Hippocampal formation (tissue), 2 donors: ENCODE measurements at regions not wholly inside any gene's neighbourhood (a gene's known extent, or its start where the extent isn't known, plus 50 kb on each side); places are given as distances from the start of the nearest gene placed in this dataset.

Source experiments
- DNase-seq, 2 donors: peaks; one replicate each; lab custom pipeline; 2025; lab: John Stamatoyannopoulos, UW

GRCh38 chr4:104677116-104677515 lies 182.4 kb upstream of the CXXC4 start:
- no peak for DNase-seq

- DNase-seq: no peak
Observed at GRCh38 chr4:104682311-104682710, 187.6 kb upstream of the CXXC4 start.

- DNase-seq: no peak
Observed at GRCh38 chr4:104693601-104694201, 199.0 kb upstream of the CXXC4 start.

- DNase-seq: no peak
Observed at GRCh38 chr4:104716584-104716983, 221.9 kb upstream of the CXXC4 start.

GRCh38 chr4:104719539-104720230 lies 225.0 kb upstream of the CXXC4 start:
- DNase-seq: no peak

GRCh38 chr4:104722467-104722866 lies 227.8 kb upstream of the CXXC4 start:
- no peak for DNase-seq

- DNase-seq: no peak
Observed at GRCh38 chr4:104726002-104726401, 231.3 kb upstream of the CXXC4 start.

- no peak for DNase-seq
Observed at GRCh38 chr4:104727643-104728042, 232.9 kb upstream of the CXXC4 start.

GRCh38 chr4:104728380-104729122 lies 233.9 kb upstream of the CXXC4 start:
- DNase-seq: no peak

- no peak for DNase-seq
Observed at GRCh38 chr4:104732766-104733165, 238.1 kb upstream of the CXXC4 start.

GRCh38 chr4:104735174-104735573 lies 240.5 kb upstream of the CXXC4 start:
- DNase-seq: no peak

- DNase-seq: no peak
Observed at GRCh38 chr4:104740161-104740560, 245.5 kb upstream of the CXXC4 start.

GRCh38 chr4:104743215-104743653 lies 248.5 kb upstream of the CXXC4 start:
- DNase-seq: no peak

- no peak for DNase-seq
Observed at GRCh38 chr4:104747635-104748034, 252.9 kb upstream of the CXXC4 start.

GRCh38 chr4:104749062-104749461 lies 254.4 kb upstream of the CXXC4 start:
- DNase-seq: no peak

- no peak for DNase-seq
Observed at GRCh38 chr4:104750008-104750407, 255.3 kb upstream of the CXXC4 start.

GRCh38 chr4:104751468-104751867 lies 256.8 kb upstream of the CXXC4 start:
- DNase-seq: no peak

- no peak for DNase-seq
Observed at GRCh38 chr4:104752337-104752736, 257.6 kb upstream of the CXXC4 start.

- no peak for DNase-seq
Observed at GRCh38 chr4:104756837-104757236, 262.1 kb upstream of the CXXC4 start.

- no peak for DNase-seq
Observed at GRCh38 chr4:104758574-104758973, 263.9 kb upstream of the CXXC4 start.

GRCh38 chr4:104763554-104764222 lies 269.0 kb upstream of the CXXC4 start:
- no peak for DNase-seq

GRCh38 chr4:104766676-104767075 lies 272.0 kb upstream of the CXXC4 start:
- DNase-seq: no peak

- DNase-seq: no peak
Observed at GRCh38 chr4:104772849-104773248, 278.2 kb upstream of the CXXC4 start.
